ENCODE measurements at regions not wholly inside any gene's neighbourhood (a gene's known extent, or its start where the extent isn't known, plus 50 kb on each side); places are given as distances from the start of the nearest gene placed in this dataset.

DNA sequence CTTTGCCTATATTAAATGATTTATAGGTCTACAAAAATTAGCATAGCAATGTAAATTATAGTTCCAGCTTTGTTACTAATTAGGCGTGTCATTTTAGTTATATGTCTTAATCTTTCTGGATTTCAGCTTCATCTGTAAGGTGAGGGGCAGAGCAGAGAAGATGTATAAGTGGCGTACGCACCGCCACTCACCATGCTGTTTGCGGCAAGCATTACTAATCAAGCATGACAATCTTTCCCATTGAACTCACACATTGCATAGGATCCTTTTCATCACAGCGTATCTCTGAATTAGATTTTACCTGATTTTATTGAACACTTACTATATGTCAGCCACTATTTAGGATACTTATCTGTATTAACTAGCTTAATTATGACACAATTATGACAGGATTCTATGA lies 183.6 kb upstream of the DLGAP1 start:
- no peak for DNase-seq (ENCODE audit: low read depth)

DNA sequence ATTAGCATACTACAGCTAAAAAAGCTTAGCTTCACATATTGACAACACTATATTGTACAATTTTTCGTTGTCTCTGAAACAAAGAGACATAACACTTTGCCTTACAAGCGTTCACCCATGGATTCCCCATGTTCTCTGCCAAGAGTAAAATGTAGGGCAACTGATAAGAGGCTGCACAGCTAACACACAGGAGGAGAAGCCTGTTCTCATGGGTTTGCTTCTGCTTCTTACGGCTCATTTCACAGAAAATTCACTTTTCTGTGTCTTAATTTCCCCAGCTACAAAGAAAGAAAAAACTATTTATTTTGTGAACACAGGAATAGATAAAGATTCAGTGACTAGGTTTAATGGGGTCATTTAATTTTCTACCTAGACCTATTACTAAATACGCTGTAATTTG lies 182.8 kb upstream of the DLGAP1 start:
- no peak for DNase-seq (ENCODE audit: low read depth)

DNA sequence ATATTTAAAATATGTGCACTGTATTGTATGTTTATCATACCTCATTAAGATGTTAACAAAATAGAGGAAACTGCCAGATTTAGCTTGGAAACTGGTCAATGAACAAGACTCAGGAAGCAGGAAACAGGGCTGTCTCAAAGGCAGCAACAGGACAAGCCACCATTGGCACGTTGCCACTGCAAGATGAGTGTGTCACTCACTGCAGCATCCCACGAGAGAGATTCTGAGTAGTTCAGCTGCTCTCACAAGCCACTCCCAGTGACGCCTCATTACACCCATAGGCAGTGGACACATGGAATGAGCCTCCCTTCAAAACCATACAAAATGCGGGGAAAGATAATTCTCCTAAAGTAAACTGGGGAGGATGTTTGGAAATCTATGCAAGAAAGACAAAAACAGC lies 181.9 kb upstream of the DLGAP1 start:
- DNase-seq (ENCODE audit: low read depth) = no peak

DNA sequence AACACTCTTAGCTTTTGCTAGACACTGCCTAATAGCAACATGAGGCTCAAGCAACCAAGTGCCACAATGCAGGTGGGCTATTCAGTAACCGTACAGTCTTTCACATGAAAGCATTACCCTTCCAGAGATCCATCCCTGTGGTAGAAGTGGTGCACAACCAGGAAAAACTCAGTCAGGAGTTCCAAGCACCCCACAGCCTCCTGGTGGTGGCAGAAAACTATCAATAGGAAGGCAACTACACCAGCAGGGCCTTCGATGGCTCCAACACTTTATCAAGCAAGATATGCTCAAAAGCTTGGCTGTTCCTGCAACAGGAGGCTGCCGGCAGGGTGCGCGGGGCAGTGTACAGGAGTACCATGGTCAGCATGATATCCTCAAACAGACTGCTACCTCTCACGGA lies 176.1 kb upstream of the DLGAP1 start:
- no peak for DNase-seq (ENCODE audit: low read depth)

DNA sequence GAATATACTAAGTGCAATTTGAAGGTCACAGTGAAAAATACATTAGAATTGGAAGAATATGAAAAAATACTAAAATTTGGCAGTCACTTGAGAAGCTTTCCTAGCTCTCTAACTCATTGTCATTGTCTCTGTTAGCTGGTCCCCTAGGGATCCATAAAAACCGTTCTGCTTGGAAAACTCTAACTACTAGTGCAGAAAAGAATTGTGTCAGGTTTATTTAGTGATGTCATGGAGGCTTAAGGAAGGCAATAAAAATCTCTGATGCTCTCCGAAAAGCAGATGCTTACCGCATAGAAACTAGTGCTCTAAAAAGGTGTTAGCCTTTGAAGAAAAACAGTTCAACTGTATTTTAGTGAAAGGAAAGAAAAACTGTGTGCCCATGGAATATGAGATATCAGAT lies 150.1 kb upstream of the DLGAP1 start:
- no peak for DNase-seq (ENCODE audit: low read depth)

DNA sequence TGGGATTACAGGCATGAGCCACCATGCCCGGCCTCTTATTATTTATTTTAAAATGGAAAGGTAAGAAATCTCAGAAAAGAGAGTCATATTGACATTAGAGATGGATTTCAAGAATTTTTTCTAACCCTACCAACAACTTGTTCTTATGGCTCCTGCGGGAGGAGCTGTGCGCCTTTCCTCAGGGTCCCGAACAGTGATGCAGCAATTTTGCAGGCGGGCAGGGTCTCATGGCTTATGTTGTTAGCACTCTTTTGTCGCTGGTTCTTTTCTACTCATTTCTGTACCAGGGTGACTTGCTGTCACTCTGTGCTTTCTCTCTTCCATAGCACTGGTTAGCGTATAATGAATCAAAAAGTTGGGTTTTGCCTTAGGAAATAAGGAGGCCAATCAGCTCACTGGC lies 148.8 kb upstream of the DLGAP1 start:
- DNase-seq (ENCODE audit: low read depth) = no peak

DNA sequence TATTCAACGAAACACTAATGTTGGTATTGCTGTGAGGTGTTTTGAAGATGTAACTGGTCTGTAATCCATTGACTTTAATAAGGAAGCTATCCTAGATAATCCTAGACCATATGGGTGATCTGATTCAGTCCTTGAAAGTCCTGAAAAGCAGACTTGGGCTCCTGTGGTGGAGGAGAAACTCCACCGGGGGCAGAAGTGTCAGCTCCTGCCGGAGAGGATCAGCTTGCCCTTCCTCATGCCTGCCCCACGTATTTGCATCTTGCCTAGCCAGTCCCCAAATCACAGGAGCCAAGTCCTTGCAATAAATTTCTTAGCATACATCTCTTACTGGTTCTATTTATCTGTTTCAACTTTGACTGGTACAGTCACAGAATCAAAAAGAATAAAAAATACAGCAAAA lies 144.2 kb upstream of the DLGAP1 start:
- DNase-seq (ENCODE audit: low read depth) = no peak

DNA sequence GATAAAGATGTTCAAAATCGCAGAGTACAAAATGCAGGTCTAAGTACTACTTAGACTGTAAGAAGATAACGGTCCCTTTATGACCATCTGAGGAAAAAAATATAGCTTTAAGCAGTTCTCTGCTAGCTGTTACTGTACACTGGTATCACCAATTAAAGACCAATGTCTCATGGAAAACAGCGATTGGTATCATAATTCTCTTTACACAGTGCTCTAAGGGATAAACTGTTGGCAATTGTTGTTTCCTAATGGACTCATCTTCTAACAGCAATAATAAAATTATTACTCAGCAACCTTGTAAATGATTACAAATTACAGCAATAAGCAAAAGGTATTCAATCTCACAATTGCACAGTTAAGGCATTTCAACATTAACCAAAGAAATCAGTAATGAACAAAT lies 142.2 kb upstream of the DLGAP1 start:
- DNase-seq (ENCODE audit: low read depth) = no peak

DNA sequence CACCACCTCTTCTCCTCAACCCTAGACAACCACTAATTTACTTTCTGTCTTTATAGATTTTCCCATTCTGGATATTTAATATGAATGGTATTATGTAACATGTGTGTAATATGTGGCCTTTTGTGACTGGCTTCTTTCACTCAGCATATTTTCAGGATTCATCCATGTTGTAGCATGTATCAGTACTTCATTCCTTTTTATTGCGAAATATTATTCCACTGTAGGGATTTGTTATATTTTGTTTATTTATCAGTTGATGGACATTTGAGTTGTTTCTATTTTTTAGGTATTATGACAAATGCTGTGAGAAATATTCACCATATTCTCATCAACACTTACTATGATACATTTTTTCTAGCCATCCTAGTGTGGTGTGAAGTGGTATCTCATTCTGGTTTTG lies 138.8 kb upstream of the DLGAP1 start:
- DNase-seq (ENCODE audit: low read depth) = no peak

DNA sequence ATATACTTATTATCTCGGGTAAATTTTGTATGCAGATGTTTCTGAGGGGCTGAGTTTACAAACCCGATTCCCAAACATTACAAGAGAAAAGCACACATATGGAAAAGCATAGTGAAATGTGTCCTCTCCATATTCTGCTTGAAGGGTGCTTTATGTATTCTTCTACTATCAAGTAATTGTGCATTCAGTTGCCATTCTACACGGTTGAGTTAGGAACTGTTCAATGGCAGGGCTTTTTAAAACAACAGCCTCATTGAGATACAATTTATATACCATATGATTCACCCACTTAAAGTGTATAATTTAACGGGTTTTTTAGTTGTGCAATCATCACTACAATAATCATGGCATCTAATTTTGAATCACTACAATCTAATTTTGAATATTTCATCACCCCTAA lies 138.4 kb upstream of the DLGAP1 start:
- no peak for DNase-seq (ENCODE audit: low read depth)

DNA sequence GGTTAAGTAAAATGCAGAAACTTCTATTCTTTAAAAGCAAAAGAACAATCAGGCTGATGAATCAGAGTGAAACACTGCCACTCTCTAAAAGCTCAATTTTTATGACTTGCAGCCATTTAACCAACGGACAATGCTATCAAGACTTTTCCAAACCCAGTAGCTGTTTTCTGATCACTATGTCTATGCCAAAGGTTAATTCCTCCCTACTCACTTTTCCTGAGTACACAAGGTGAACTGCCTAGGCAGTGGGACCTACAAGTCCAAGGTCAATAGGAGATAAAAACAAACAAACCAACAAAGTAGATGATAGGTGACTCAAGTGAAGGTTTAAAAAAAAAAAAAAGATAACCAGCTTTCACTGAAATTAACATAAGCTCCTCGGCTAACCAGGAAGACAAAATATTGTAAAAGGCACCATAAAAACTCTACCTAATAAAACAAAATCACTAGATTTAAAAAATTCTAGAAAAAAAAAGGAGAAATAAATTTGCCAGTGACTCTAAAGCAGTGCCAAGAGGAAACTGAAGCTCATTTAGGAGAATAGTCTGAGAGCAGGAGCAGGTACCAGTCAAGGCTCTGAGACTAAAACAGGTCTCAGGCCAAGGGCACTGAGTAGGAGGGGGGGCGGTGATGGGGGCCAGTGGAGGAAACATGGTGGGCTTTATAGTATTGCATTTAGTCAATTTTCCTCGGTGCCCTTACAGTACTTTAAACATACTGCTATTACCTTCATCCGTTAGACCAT lies 134.1 kb upstream of the DLGAP1 start:
- no peak for DNase-seq (ENCODE audit: low read depth)

DNA sequence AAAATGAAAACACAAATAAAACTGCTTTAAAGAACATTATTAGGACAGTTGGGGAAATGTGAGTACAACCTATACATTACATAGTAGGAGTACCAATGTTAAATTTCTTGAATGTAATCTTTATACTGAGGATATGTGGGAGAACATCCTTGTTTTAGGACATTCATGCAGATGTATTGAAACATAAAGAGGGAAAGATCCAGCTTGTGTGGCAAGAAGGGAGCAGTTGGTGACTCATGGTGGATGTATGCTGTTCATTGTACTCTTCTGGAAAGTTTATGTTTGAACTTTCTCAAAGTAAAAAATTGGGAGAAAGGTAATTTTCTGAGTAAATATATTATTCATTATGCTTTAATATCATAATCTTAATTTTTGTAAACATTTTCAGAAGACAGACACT lies 132.1 kb upstream of the DLGAP1 start:
- no peak for DNase-seq (ENCODE audit: low read depth)

DNA sequence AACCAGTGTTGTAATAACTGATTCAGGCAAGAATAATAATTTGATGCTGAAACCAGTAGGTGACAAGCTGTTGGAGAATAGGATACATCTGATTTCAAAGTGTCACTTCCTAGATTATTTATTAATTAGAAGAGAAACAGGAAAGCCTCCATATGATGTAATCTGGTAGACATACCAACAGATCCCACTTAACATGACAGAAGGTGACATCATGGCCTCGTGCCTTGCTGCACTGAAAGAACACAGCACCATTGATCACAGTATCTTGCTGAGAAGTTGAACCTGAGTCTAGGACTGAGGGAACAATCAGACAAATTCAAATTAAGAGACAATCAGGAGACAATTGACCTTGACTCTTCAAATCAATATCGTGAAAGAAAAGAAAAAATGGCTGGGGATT lies 131.6 kb upstream of the DLGAP1 start:
- no peak for DNase-seq (ENCODE audit: low read depth)

DNA sequence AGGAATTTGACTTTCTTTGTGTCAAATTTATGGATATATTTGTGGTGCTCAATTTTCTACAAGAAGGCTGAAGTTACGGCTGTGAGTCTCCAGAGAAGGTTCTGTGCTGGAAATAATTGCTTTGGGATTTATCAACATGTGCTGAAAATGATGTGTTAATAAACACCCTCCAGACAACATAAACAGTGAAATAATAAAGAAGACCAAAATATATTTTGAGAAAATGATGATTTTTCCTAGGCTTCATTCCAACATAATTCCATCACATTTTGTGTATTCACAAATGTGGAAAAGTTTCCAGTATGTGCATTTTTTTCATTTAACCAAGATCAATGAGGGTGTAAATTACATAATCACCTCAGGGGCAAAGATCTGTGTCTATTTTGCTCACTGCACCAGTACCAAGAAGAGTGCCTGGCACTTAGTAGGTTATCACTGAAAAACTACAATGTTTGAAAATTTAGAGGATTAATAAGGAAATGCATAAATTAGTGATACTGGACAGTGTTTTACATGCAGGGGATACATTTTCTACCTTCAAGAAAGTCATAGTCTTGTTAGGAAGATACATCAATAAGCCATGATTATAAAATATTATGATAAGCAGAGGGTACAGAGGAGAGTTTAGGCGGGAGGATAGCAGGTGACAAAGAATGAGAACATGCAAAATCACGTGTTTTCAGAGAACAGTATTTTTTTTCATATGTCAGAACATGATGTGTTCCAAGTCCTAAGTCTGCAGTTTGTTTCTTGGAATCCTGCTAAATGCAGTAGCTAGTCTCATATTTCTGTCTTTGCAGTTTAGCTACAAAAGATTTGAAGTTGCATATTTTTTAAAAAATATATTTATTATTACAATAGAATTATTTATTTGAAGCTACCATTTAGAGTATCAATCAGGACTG lies 127.6 kb upstream of the DLGAP1 start:
- no peak for DNase-seq (ENCODE audit: low read depth)

DNA sequence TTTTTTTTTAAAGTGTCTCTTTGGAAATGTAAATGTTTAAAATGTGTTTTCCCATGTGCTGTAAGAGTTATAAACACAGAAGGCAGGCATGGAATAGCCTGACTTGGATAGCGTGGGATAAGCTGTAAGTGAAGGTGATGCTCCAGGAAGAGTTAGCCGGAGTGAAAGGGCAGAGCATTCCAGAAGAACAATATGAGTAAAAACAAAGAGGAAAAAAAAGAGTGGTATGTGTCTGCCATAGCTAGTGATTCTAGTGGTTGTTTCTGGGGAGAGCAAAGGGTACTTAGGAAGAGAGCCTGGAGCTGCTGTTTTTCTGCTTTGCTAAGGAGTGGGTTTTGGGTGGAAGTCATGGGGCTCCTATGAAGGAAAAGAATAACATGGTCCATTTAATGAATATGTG lies 126.9 kb upstream of the DLGAP1 start:
- DNase-seq (ENCODE audit: low read depth) = no peak

DNA sequence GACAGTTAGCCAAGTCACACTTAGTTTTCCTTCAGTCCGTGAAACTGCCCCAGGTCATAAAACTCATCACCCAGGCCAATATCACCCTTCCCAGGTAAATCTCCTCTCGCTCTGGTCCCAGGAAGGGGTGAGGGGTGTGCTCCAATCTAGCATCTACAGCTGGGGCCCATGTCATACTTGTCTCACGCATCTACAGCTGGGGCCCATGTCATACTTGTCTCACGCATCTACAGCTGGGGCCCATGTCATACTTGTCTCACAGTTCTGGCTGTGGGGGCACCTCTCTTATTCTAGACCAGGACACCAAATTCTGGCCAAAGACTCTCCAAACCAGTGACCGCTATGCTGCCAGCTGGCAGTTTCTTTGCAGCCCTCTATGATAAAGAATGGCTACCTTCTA lies 123.3 kb upstream of the DLGAP1 start:
- no peak for DNase-seq (ENCODE audit: low read depth)

DNA sequence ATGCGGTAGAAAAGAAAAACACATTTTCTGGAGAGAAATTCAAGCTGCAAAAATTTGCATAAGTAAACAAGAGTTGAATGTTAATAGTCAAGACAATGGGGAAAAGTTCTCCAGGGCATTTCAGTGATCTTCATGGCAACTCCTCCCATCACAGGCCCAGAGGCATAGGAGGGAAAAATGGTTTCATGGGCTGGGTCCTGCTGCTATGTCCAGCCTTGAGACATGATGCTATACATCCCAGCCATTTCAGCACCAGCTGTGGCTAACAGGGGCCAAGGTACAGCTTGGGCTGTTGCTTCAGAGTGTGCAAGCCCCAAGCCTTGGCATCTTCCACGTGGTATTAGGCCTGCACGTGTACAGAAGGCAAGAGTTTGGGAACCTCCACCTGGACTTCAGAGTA lies 118.6 kb upstream of the DLGAP1 start:
- DNase-seq (ENCODE audit: low read depth) = no peak

DNA sequence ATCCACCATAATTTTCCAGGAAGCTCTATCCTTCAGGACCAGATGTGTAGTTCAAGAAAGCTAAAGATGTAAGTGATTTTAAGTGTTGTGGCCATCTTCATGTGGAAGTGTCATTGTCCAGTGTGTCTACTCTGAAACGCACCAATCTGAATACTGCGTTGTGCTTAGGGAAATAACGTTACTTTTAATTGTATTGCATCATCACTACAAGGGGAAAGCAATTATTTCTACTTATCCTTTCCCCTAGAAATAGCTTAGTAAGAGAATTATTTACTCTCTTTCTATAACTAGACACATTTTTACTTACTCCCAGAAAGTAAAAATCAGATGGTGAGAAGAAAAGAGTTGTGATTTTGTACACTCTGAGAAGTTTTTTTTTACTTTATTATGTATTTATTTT lies 102.4 kb upstream of the DLGAP1 start:
- no peak for DNase-seq (ENCODE audit: low read depth)

DNA sequence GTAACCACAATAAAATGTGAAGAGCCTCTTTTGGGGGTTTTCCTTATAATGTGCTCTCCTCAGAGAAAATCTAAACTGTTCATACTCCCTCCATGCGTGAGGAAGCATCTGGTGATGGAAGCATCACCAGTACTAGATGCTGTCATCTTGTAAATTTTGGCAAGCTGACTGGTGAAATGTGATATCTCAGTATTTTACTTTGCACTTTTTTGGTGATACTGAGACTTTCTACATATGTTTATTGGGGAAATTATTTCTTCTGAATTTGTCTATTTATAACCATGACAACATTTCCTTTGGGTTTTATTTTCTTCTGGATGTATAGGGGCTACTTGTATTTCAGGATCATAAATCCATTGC lies 95.9 kb upstream of the DLGAP1 start:
- DNase-seq (ENCODE audit: low read depth) = no peak

DNA sequence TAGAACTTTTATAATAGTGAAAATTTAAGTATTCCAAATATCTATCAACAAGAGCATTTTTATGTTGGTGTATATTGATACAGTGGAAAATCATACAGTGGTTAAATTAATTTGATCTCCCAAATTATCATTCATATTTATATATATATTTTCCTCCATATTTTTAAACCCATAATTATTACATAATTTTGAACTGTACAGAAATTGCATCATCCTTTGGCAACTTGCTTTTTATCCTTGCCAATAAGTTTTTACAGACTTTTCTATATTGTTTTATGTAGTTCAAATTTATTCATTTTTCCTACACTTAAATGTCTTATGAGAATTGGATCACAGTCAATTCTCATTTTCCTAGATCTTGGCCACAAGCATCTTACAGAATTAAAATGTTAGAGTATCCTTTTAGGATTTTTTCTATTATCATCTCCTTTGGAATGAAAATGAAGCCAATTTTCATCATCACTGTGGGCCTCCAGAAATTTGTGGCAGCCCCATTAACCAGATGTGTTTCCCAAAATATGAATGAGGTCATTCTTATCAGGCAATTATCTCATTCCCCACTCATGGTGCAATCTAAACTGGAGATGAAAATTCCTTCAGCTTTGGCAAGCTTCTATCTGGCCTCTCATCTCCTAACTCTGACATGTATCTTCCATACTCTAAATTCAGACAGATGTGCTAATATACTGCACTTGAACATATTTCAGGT lies 94.2 kb upstream of the DLGAP1 start:
- DNase-seq (ENCODE audit: low read depth) = no peak

DNA sequence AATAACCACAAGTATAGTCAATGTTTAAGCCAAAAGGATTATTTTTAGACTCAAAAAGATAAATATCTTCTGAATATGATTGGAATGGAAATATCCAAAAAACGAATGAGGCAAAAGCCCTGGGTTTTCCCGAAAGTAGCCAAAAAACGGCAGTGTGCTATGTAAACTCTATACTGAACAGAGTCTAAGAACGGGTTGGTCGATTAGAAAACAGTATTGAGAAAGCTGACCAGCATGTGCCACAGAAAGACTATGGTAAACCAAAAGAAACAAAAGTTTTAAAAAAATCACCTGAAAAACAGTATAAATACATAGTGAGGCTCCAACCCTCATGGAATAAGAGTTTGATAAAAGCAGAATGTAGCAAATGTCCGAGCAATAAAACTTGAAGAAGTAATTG lies 92.0 kb upstream of the DLGAP1 start:
- DNase-seq (ENCODE audit: low read depth) = no peak

DNA sequence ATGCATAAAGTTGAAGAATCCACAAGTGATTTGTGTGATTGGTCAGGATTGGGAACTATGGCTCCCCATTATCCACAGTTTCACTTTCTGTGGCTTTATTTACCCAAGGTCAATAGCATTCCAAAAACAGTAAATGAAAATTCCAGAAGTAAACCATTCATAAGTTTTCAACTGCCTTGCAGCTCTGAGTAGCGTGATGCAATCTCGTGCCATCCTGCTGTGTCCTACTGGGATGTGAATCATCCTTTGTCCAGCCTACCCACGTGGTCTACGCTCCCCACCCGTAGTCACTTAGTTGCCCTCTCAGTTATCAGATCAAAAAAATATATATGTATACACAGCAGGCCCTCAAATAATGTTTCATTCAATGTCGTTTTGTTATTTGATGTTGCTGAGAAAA lies 89.0 kb upstream of the DLGAP1 start:
- DNase-seq (ENCODE audit: low read depth) = no peak

DNA sequence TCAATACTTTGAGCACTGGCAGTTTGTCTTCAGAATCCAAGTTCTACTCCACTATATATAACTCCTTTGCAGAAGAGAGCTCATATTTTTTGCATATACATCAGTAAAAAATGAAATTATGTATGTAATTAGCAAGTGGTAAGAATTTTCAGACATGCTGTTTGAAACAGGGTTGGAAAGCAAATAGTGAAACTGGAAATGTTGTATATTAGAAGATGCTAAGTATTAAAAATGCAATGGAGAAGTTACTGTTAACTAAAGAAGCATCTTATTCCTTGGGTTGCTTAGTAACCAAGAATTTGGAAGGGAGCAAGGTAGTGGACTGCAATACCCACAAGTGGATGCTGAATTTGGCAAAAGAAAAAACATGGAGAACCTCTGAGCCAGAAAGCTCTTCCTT lies 88.6 kb upstream of the DLGAP1 start:
- DNase-seq (ENCODE audit: low read depth) = no peak

All from T follicular helper cell (primary cell).